IMR-90 (cell line): ENCODE measurements at regions not wholly inside any gene's neighbourhood (a gene's known extent, or its start where the extent isn't known, plus 50 kb on each side); places are given as distances from the start of the nearest gene placed in this dataset.

Experiments
- ATAC-seq: fragments of 200-7000 bp; cut with Tn5 transposase; 2 replicates; pipeline ENCODE4 v1.9.1; 2020; ENCODE audit warnings: low read depth, mild to moderate bottlenecking, moderate library complexity
- BruUV-seq: library from RNA; stranded (reverse); fragments of 400-500 nt; replicated peaks from 2 replicates; lab custom pipeline; 2021; lab: Mats Ljungman, UMichigan
- CTCF ChIA-PET: fragments of 300-600 bp; formaldehyde crosslinking; extraction: SDS; loops from one replicate; lab custom pipeline; 2021; ENCODE audit warnings: antibody characterized with exemption; lab: Yijun Ruan, JAX
- POLR2A ChIA-PET: fragments of 300-600 bp; sonication (Branson Sonifier 250); formaldehyde crosslinking; loops from one replicate; lab custom pipeline; 2022; ENCODE audit warnings: antibody characterized with exemption; ENCODE audit not compliant: unreplicated experiment; lab: Charles Lee
- DNase-seq: peaks from one replicate; pipeline ENCODE4 v3.0.0; 2013
- H2AFZ ChIP-seq: replicated peaks from 2 replicates; pipeline ENCODE3; 2013; ENCODE audit warnings: low read length, mild to moderate bottlenecking; ENCODE audit not compliant: poor library complexity
- H2AK5ac ChIP-seq: 2 replicates; pipeline ENCODE4 v1.6.1; 2013; ENCODE audit warnings: low read depth, low read length, inconsistent platforms
- H2AK9ac ChIP-seq: replicated peaks from 2 replicates; pipeline ENCODE3; 2013; ENCODE audit warnings: mild to moderate bottlenecking, low read depth, low read length, moderate library complexity; ENCODE audit not compliant: poor library complexity
- H2BK120ac ChIP-seq: 2 replicates; pipeline ENCODE4 v1.6.1; 2013; ENCODE audit warnings: low read depth, low read length, inconsistent platforms
- H2BK15ac ChIP-seq: 3 replicates; pipeline ENCODE4 v1.6.1; 2013; ENCODE audit warnings: low read depth, low read length, inconsistent platforms
- H2BK20ac ChIP-seq: 2 replicates; pipeline ENCODE4 v1.6.1; 2013; ENCODE audit warnings: low read depth, mild to moderate bottlenecking, inconsistent platforms, low read length, moderate library complexity
- H2BK5ac ChIP-seq: 2 replicates; pipeline ENCODE4 v1.6.1; 2013; ENCODE audit warnings: mild to moderate bottlenecking, low read depth, low read length, inconsistent platforms; ENCODE audit not compliant: poor library complexity, severe bottlenecking
- H3K14ac ChIP-seq: replicated peaks from 2 replicates; pipeline ENCODE4 v1.6.1; 2013; ENCODE audit warnings: low read depth, low read length, inconsistent platforms
- H3K18ac ChIP-seq: 2 replicates; pipeline ENCODE4 v1.6.1; 2013; ENCODE audit warnings: low read depth, low read length, control low read depth
- H3K23ac ChIP-seq: 2 replicates; pipeline ENCODE4 v1.6.1; 2013; ENCODE audit warnings: low read depth, low read length, inconsistent platforms
- H3K27ac ChIP-seq: 2 replicates; pipeline ENCODE4 v1.5.1; 2013; ENCODE audit warnings: mild to moderate bottlenecking, control low read depth, low read length; ENCODE audit not compliant: insufficient read depth
- H3K27me3 ChIP-seq: 2 replicates; pipeline ENCODE4 v1.6.1; 2013; ENCODE audit warnings: low read length; ENCODE audit not compliant: control insufficient read depth, insufficient read depth
- H3K36me3 ChIP-seq: 2 replicates; pipeline ENCODE4 v1.6.1; 2013; ENCODE audit warnings: low read length, mixed read lengths; ENCODE audit not compliant: control insufficient read depth, insufficient read depth
- H3K4ac ChIP-seq: 2 replicates; pipeline ENCODE4 v1.6.1; 2013; ENCODE audit warnings: low read depth, low read length, inconsistent platforms
- H3K4me1 ChIP-seq: 2 replicates; pipeline ENCODE4 v1.6.1; 2013; ENCODE audit warnings: low read length, mixed read lengths; ENCODE audit not compliant: control insufficient read depth, insufficient read depth
- H3K4me2 ChIP-seq: 2 replicates; pipeline ENCODE4 v1.6.1; 2013; ENCODE audit warnings: low read depth, mild to moderate bottlenecking, control low read depth, low read length, moderate library complexity
- H3K4me3 ChIP-seq: 2 replicates; pipeline ENCODE4 v1.5.1; 2013; ENCODE audit warnings: low read depth, mild to moderate bottlenecking, control low read depth, low read length, moderate library complexity; ENCODE audit not compliant: insufficient read depth
- H3K56ac ChIP-seq: 2 replicates; pipeline ENCODE4 v1.6.1; 2013; ENCODE audit warnings: low read length, inconsistent platforms; ENCODE audit not compliant: insufficient read depth; ENCODE audit errors: extremely low read depth
- H3K79me1 ChIP-seq, 2 experiments: 2 replicates each; pipeline ENCODE4 v1.6.1; 2013; ENCODE audit warnings: low read length in 2 of 2, inconsistent platforms in 1 of 2, low read depth in 1 of 2
- H3K9ac ChIP-seq: 2 replicates; pipeline ENCODE4 v1.6.1; 2013; ENCODE audit warnings: low read depth, low read length, control low read depth
- H3K9me1 ChIP-seq: 2 replicates; pipeline ENCODE4 v1.6.1; 2013; ENCODE audit warnings: low read length, inconsistent platforms; ENCODE audit not compliant: insufficient read depth
- H3K9me3 ChIP-seq: 2 replicates; pipeline ENCODE4 v1.6.1; 2013; ENCODE audit warnings: low read length; ENCODE audit not compliant: control insufficient read depth, insufficient read depth
- H4K20me1 ChIP-seq: 2 replicates; pipeline ENCODE4 v1.6.1; 2013; ENCODE audit warnings: low read length, inconsistent platforms; ENCODE audit not compliant: insufficient read depth
- H4K5ac ChIP-seq: 2 replicates; pipeline ENCODE4 v1.6.1; 2013; ENCODE audit warnings: mild to moderate bottlenecking, low read depth, low read length, control low read depth
- H4K8ac ChIP-seq, 2 experiments: 2 replicates each; pipeline ENCODE4 v1.6.1; 2013; ENCODE audit warnings: low read depth in 2 of 2, low read length in 2 of 2, control low read depth in 1 of 2, inconsistent platforms in 1 of 2
- H4K91ac ChIP-seq: 2 replicates; pipeline ENCODE4 v1.6.1; 2013; ENCODE audit warnings: low read depth, low read length, inconsistent platforms; ENCODE audit not compliant: insufficient read depth
- BHLHE40 ChIP-seq: fragments of 150-350 bp; IDR thresholded peaks from 2 replicates; pipeline ENCODE4 v1.6.1; 2016; ENCODE audit warnings: mild to moderate bottlenecking, low read depth, low read length
- CEBPB ChIP-seq: IDR thresholded peaks from 2 replicates; pipeline ENCODE4 v1.6.1; 2012; ENCODE audit warnings: low read depth, low read length, improper control_type of control experiment
- CHD1 ChIP-seq: IDR thresholded peaks from 2 replicates; pipeline ENCODE4 v1.6.1; 2012; ENCODE audit warnings: low read depth, low read length, improper control_type of control experiment
- CTCF ChIP-seq: conservative IDR thresholded peaks from 2 replicates; pipeline ENCODE4 v1.5.1; 2012; ENCODE audit warnings: mild to moderate bottlenecking, low read depth, low read length, improper control_type of control experiment
- ELK1 ChIP-seq: fragments of 150-350 bp; IDR thresholded peaks from 2 replicates; pipeline ENCODE4 v1.6.1; 2016; ENCODE audit warnings: low read depth, mild to moderate bottlenecking, low read length, moderate library complexity, borderline replicate concordance
- FOS ChIP-seq: fragments of 150-350 bp; IDR thresholded peaks from 2 replicates; pipeline ENCODE4 v1.6.1; 2016; ENCODE audit warnings: low read depth, low read length
- MAFK ChIP-seq: IDR thresholded peaks from 2 replicates; pipeline ENCODE4 v1.6.1; 2012; ENCODE audit warnings: low read depth, low read length, improper control_type of control experiment
- MAZ ChIP-seq: IDR thresholded peaks from 2 replicates; pipeline ENCODE4 v1.6.1; 2012; ENCODE audit warnings: low read depth, mild to moderate bottlenecking, low read length, improper control_type of control experiment, moderate library complexity, borderline replicate concordance
- MXI1 ChIP-seq: IDR thresholded peaks from 2 replicates; pipeline ENCODE4 v1.6.1; 2012; ENCODE audit warnings: low read depth, mild to moderate bottlenecking, low read length, moderate library complexity, borderline replicate concordance
- NFE2L2 ChIP-seq: fragments of 150-350 bp; IDR thresholded peaks from 2 replicates; pipeline ENCODE4 v1.6.1; 2016; ENCODE audit warnings: low read depth, mild to moderate bottlenecking, low read length
- POLR2A ChIP-seq: IDR thresholded peaks from 2 replicates; pipeline ENCODE4 v1.6.1; 2012; ENCODE audit warnings: mild to moderate bottlenecking, low read depth, low read length
- RAD21 ChIP-seq: IDR thresholded peaks from 2 replicates; pipeline ENCODE4 v1.6.1; 2012; ENCODE audit warnings: low read length, improper control_type of control experiment
- RCOR1 ChIP-seq: IDR thresholded peaks from 2 replicates; pipeline ENCODE4 v1.6.1; 2012; ENCODE audit warnings: mild to moderate bottlenecking, low read length, improper control_type of control experiment; ENCODE audit not compliant: insufficient replicate concordance
- RFX5 ChIP-seq: IDR thresholded peaks from 2 replicates; pipeline ENCODE4 v1.8.0; 2012; ENCODE audit warnings: low read depth, mild to moderate bottlenecking, low read length, moderate library complexity
- SMC3 ChIP-seq: fragments of 150-350 bp; IDR thresholded peaks from 2 replicates; pipeline ENCODE4 v1.6.1; 2016; ENCODE audit warnings: low read depth, mild to moderate bottlenecking, antibody characterized with exemption, low read length, moderate library complexity
- USF2 ChIP-seq: fragments of 150-350 bp; IDR thresholded peaks from 2 replicates; pipeline ENCODE4 v1.6.1; 2017; ENCODE audit warnings: mild to moderate bottlenecking, antibody characterized with exemption, low read length, low read depth
- WGBS, 2 experiments: methylation state at CpG; one replicate each; pipeline versions ENCODE4 v1.1.5 to v1.1.7; 2013; ENCODE audit warnings: missing lambda C conversion rate in 2 of 2; ENCODE audit not compliant: insufficient read length in 1 of 2; ENCODE audit errors: extremely low coverage in 2 of 2; 5-methylcytosine and 5-hydroxymethylcytosine counted together
- dilution Hi-C: fragments of 300-500 bp; cut with HindIII; formaldehyde crosslinking; loops from one replicate; pipeline ENCODE4 v1.14.3; 2018; ENCODE audit warnings: low sequenced_read_pairs; ENCODE audit not compliant: unreplicated experiment
- in situ Hi-C: fragments of 300-500 bp; cut with MboI; formaldehyde crosslinking; loops from 3 replicates; pipeline ENCODE4 v1.14.3; 2019; ENCODE audit warnings: low sequenced_read_pairs, inconsistent platforms, mixed read lengths
- intact Hi-C: fragments of 100-400 bp; cut with micrococcal nuclease; formaldehyde crosslinking; loops from 2 replicates; pipeline ENCODE4 v1.10.0; 2022

GRCh38 chr9:6144947-6145346, 70.7 kb upstream of the IL33 start:
- no peak overlapping the region for H4K91ac ChIP-seq
- no TSS peak for BruUV-seq
- H3K4me2 ChIP-seq: no peak overlapping the region
- H3K79me1 ChIP-seq: no peaks in the 10 kb centered on the region
- no peak overlapping the region for H3K27ac ChIP-seq
- no peaks in the 10 kb centered on the region for H3K4me1 ChIP-seq
- dilution Hi-C loops: no loop called here
- TF ChIP-seq USF2: no peak
- TF ChIP-seq CTCF: no peak
- TF ChIP-seq NFE2L2: no peak
- no peak for TF ChIP-seq CEBPB
- TF ChIP-seq CHD1: no peak
- no peak for TF ChIP-seq MXI1
- TF ChIP-seq RAD21: no peak
- TF ChIP-seq ELK1: no peak
- TF ChIP-seq SMC3: no peak
- TF ChIP-seq RFX5: no peak
- no peak for TF ChIP-seq BHLHE40
- TF ChIP-seq POLR2A: no peak
- no peak for TF ChIP-seq MAZ
- TF ChIP-seq FOS: no peak
- TF ChIP-seq RCOR1: no peak
- no peak for TF ChIP-seq MAFK
- no peaks in the 10 kb centered on the region for H3K36me3 ChIP-seq
- intact Hi-C loops: no loop called here
- no peak overlapping the region for H3K56ac ChIP-seq
- H3K27me3 ChIP-seq: no peaks in the 10 kb centered on the region
- no peak overlapping the region for H4K5ac ChIP-seq
- H2BK120ac ChIP-seq: no peak overlapping the region
- ChIA-PET CTCF (no interaction called here), POLR2A (no interaction called here)
- DNase-seq (no peak), ATAC-seq (no peak)
- WGBS, 2 experiments: no CpG with 5 or more reads among the region's 1 CpG
- H2AK5ac ChIP-seq: no peak overlapping the region
- no peak overlapping the region for H3K14ac ChIP-seq
- H4K8ac ChIP-seq: no peak overlapping the region
- no peak overlapping the region for H2BK5ac ChIP-seq
- no peak overlapping the region for H2AFZ ChIP-seq
- no peak overlapping the region for H3K4me3 ChIP-seq
- H3K9me3 ChIP-seq: no peaks in the 10 kb centered on the region
- H3K9ac ChIP-seq: no peak overlapping the region
- H2BK20ac ChIP-seq: no peak overlapping the region
- in situ Hi-C loops: no loop called here
- H3K4ac ChIP-seq: no peak overlapping the region
- H3K23ac ChIP-seq: no peak overlapping the region
- no peaks in the 10 kb centered on the region for H4K20me1 ChIP-seq
- H3K18ac ChIP-seq: no peak overlapping the region
- no peaks in the 10 kb centered on the region for H3K9me1 ChIP-seq
- H2AK9ac ChIP-seq: no peak overlapping the region
- no peak overlapping the region for H2BK15ac ChIP-seq
